Activated CD8-positive, alpha-beta T cell treated with anti-CD3 and anti-CD28 coated beads, Interleukin-2, amount 10 ng/mL, durations not matched to agents 7 days and 5 days (primary cell): ENCODE measurements at regions not wholly inside any gene's neighbourhood (a gene's known extent, or its start where the extent isn't known, plus 50 kb on each side); places are given as distances from the start of the nearest gene placed in this dataset.

Source experiments
- ATAC-seq: fragments of 150-1000 bp; cut with Tn5 transposase; one replicate; pipeline ENCODE4 v1.10.0; 2021; ENCODE audit warnings: moderate library complexity
- CTCF ChIA-PET: fragments of 350-600 bp; sonication (Branson Sonifier 250); formaldehyde crosslinking; loops from one replicate; lab custom pipeline; 2021; ENCODE audit warnings: antibody characterized with exemption; lab: Charles Lee
- POLR2A ChIA-PET: fragments of 350-600 bp; sonication (Branson Sonifier 250); formaldehyde crosslinking; loops from one replicate; lab custom pipeline; 2021; ENCODE audit warnings: antibody characterized with exemption; lab: Charles Lee
- DNase-seq: peaks from one replicate; pipeline ENCODE4 v3.0.0-alpha.2; 2020
- H3K27ac Mint-ChIP-seq: one replicate; pipeline ENCODE4 v1.8.0; 2021; ENCODE audit warnings: mild to moderate bottlenecking, mixed read lengths
- H3K27me3 Mint-ChIP-seq: one replicate; pipeline ENCODE4 v1.8.0; 2021; ENCODE audit warnings: low read depth, mixed read lengths
- H3K36me3 Mint-ChIP-seq: one replicate; pipeline ENCODE4 v1.8.0; 2021; ENCODE audit warnings: low read depth, mixed read lengths
- H3K4me1 Mint-ChIP-seq: one replicate; pipeline ENCODE4 v1.8.0; 2021; ENCODE audit warnings: low read depth, mixed read lengths
- H3K4me3 Mint-ChIP-seq: one replicate; pipeline ENCODE4 v1.8.0; 2021; ENCODE audit warnings: mild to moderate bottlenecking, mixed read lengths
- H3K9me3 Mint-ChIP-seq: one replicate; pipeline ENCODE4 v1.8.0; 2022; ENCODE audit warnings: mixed read lengths; ENCODE audit not compliant: insufficient read depth

DNA sequence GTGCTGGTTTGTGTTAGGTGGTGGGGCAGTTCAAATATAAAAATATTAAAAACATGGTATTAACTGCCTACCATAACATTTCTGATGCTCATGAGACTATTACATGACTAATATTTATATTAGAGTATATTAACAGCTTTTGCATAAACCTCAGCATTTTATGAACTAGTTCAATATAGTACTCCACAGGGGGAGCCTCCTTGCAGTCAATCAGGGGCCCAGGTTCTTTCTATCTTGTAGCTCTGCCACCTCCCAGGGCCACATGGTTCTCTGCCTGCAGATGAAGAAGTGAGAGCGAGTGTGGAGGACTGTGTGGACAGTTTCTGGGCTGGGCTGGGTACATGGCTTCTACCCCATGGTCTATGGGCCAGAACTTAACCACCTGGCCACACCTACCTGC lies 159.5 kb downstream of the RPS24 start:
- DNase-seq (no peak), ATAC-seq (no peak)
- H3K4me1 Mint-ChIP-seq, result no peaks in the 10 kb centered on the region
- no peaks in the 10 kb centered on the region for H3K36me3 Mint-ChIP-seq
- H3K27ac Mint-ChIP-seq, result no peak overlapping the region
- CTCF ChIA-PET, result no interaction called here
- POLR2A ChIA-PET, result no interaction called here
- peaks cover 5% of the 10 kb centered on the region for H3K9me3 Mint-ChIP-seq
- H3K27me3 Mint-ChIP-seq, result no peaks in the 10 kb centered on the region
- H3K4me3 Mint-ChIP-seq, result no peak overlapping the region

DNA sequence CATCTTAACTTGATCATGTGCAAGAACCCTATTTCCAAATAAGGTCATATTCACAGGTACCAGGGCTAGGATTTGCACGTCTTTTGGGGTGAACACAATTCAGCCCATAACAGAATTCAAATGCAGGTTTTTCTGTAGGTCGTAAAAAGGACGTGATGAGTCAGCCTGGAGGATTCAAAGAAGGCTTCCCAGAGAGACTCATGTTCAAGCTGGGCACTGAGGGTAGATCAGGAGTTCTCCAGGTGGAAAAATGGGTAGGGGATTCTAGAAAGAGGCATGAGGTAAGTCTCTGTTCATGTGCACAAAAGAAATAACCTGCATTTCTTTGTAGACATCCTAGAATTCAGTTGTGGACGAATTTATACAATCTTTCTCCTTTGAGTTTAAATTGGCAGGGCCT lies 160.4 kb downstream of the RPS24 start:
- H3K9me3 Mint-ChIP-seq, result peaks cover 5% of the 10 kb centered on the region
- no peaks in the 10 kb centered on the region for H3K27me3 Mint-ChIP-seq
- H3K36me3 Mint-ChIP-seq, result no peaks in the 10 kb centered on the region
- CTCF ChIA-PET, result no interaction called here
- POLR2A ChIA-PET, result no interaction called here
- no peak overlapping the region for H3K4me3 Mint-ChIP-seq
- ATAC-seq, result no peak
- DNase-seq, result no peak
- H3K4me1 Mint-ChIP-seq, result no peaks in the 10 kb centered on the region
- no peak overlapping the region for H3K27ac Mint-ChIP-seq

DNA sequence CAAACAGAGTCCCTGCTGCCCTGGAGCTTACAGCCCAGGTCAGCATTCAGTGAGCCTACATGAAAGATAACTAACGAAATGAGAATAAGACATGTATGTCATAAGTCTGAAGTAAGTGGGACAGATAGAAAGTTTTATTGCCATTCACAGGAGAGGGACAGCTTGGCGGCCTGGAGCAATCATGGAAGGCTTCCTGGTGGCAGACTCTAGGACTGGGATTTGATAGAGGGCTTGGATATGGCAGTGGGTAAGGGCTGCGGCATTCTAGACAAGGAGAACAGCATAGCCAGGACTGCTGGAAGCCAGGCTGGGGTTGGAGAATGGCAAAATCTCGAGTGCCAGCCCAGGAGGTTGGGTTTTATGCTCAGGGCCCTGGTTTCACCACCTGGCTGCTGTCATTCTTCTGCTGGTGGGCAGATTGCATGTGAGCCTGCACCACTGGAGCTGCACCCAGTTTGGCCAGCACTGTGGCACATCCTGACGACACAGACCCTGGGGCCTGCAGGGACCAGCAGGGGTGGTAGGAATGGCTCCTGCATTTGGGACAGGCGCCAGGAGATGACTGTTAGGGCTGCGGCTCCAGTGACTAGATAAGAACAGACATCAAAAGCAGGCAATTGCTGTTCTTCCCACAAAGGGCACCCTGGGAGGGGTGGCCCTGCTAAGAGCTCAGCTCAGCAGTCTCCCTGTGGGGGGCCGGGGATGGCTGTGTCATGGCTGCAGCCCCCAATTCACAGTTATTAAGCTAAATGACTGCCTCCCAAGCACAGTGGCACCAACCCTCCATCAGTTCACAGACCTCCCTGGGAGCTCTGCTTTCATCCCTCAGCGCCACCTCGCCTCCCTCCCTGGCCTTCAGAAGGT lies 161.1 kb downstream of the RPS24 start:
- H3K36me3 Mint-ChIP-seq, result no peaks in the 10 kb centered on the region
- no peaks in the 10 kb centered on the region for H3K4me1 Mint-ChIP-seq
- no peak for ATAC-seq
- CTCF ChIA-PET, result no interaction called here
- no peaks in the 10 kb centered on the region for H3K27me3 Mint-ChIP-seq
- H3K27ac Mint-ChIP-seq, result no peak overlapping the region
- POLR2A ChIA-PET, result no interaction called here
- DNase-seq, result no peak
- peaks cover 5% of the 10 kb centered on the region for H3K9me3 Mint-ChIP-seq
- H3K4me3 Mint-ChIP-seq, result no peak overlapping the region

DNA sequence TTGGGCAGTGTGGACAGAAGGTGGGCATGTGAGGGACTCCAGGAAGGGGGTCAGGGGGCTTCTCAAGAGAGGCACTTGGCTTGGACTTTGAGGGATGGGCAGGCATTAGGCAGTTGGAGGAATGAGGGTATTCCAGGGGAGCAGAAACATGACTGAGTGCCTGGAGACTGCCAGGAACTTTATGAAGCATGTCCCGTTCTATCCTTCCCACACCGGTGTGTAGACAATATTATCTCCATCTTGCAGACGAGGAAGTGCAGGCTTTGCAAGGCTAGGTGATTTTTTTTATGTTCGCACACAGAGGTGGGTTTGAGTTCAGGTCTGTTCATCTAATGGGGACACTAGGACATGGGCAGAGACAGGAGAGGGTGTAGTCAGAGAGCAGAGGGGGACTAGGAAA lies 162.7 kb downstream of the RPS24 start:
- H3K9me3 Mint-ChIP-seq, result peaks cover 5% of the 10 kb centered on the region
- H3K4me3 Mint-ChIP-seq, result no peak overlapping the region
- ATAC-seq, result no peak
- no peaks in the 10 kb centered on the region for H3K36me3 Mint-ChIP-seq
- no peak overlapping the region for H3K27ac Mint-ChIP-seq
- H3K27me3 Mint-ChIP-seq, result peaks cover 3% of the 10 kb centered on the region
- CTCF ChIA-PET, result no interaction called here
- no peak for DNase-seq
- POLR2A ChIA-PET, result no interaction called here
- H3K4me1 Mint-ChIP-seq, result no peaks in the 10 kb centered on the region

DNA sequence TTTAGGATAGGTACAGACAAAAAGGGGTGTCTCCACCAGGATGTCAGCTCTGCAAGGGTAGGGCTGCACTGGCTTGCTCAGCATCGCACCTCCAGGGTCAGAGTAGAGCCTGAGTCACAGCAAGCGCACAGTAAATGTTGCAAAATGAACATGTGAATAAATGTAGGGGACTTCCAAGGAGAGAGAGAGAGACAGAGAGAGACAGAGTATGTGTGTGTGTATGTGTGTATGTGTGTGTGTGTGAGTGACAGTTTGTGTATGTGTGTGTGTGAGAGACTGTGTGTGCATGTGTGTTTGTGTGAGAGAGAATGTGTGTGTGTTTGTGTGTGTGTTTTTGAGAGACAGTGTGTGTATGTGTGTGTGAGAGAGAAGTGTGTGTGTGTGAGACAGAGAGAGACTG lies 163.3 kb downstream of the RPS24 start:
- H3K27me3 Mint-ChIP-seq, result peaks cover 5% of the 10 kb centered on the region
- H3K27ac Mint-ChIP-seq, result no peak overlapping the region
- no peak overlapping the region for H3K4me3 Mint-ChIP-seq
- ChIA-PET CTCF (no interaction called here), POLR2A (no interaction called here)
- DNase-seq, result no peak
- no peaks in the 10 kb centered on the region for H3K4me1 Mint-ChIP-seq
- peaks cover 5% of the 10 kb centered on the region for H3K9me3 Mint-ChIP-seq
- ATAC-seq, result peak; percentile 36
- no peaks in the 10 kb centered on the region for H3K36me3 Mint-ChIP-seq

DNA sequence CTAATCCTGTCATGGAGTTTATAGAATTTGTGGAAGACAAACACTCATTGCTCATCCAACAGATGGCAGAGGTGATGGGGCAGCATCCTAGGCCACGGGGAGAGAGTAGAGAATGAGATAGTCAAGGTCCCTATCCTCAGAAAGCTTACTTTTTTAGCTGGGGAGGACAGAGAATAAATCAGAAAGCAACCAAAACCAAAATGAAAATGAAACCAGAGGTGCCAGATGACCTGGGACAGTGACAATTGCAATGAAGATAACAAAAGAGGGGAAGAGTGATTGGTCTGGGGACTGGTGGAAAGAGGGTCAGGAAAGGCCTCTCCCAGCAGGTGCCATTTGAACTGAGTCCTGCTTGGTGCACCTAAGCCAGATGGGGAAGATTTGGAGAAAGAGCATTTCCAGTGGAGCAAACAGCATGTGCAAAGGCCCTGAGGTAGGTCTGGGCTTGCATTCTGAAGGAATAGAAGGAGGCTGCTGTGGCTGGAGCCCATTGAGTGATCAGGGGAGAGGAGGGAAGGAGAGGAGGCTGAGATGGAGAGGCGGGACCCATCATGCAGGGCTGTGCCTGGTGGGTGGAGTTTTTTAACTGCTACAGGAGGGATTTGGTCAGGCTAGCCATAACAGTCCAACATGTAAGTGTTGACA lies 164.1 kb downstream of the RPS24 start:
- Mint-ChIP-seq H3K27me3 (peaks cover 5% of the 10 kb centered on the region), H3K9me3 (peaks cover 5% of the 10 kb centered on the region), H3K4me3 (no peak overlapping the region), H3K36me3 (no peaks in the 10 kb centered on the region), H3K4me1 (no peaks in the 10 kb centered on the region), H3K27ac (no peak overlapping the region)
- DNase-seq (no peak), ATAC-seq (no peak)
- ChIA-PET CTCF (interaction anchor here (0.7 kb wide), 1 partner anchor 267 kb away, joined by 3 read pairs; no protein-coding TSS in a partner anchor), POLR2A (no interaction called here)

DNA sequence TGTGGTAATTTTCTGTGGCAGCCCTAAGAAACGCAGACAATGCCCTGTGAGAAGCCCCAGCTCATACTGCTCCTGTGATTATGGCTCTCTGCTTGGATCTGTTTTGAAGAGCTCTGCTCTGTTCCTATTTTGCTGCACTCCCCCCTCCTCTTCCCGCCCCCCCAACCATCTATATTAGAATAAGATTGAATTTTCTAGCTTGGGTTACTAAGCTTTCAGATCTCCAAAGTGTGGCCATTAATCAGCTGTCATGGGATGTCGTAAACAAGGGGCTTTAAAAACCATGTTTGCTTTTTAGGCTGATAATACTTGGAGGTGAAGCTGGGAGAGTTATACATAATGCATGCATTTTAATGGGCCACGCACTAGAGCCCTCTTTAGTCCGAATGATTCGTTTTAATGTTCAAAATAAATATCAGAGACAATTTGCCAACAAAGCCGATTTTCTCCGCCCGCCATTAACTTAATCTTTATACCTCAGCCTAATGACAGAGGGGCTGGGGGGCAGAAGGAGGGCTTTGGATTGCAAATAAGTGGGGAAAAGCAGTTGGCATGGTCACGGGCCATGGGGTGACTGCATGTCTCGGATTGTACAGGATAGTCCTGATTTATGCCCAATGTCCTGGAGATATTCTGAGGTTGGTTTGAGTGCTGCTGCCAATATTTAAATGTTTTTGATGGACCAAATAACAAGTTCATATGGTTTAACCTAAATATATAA lies 165.5 kb downstream of the RPS24 start:
- CTCF ChIA-PET, result no interaction called here
- no peaks in the 10 kb centered on the region for H3K36me3 Mint-ChIP-seq
- DNase-seq (no peak), ATAC-seq (no peak)
- no peaks in the 10 kb centered on the region for H3K4me1 Mint-ChIP-seq
- peaks cover 5% of the 10 kb centered on the region for H3K27me3 Mint-ChIP-seq
- no peak overlapping the region for H3K4me3 Mint-ChIP-seq
- no peak overlapping the region for H3K27ac Mint-ChIP-seq
- POLR2A ChIA-PET, result interaction anchor here (0.6 kb wide), 1 partner anchor 29 kb away, joined by 3 read pairs; no protein-coding TSS in a partner anchor
- H3K9me3 Mint-ChIP-seq, result no peaks in the 10 kb centered on the region

DNA sequence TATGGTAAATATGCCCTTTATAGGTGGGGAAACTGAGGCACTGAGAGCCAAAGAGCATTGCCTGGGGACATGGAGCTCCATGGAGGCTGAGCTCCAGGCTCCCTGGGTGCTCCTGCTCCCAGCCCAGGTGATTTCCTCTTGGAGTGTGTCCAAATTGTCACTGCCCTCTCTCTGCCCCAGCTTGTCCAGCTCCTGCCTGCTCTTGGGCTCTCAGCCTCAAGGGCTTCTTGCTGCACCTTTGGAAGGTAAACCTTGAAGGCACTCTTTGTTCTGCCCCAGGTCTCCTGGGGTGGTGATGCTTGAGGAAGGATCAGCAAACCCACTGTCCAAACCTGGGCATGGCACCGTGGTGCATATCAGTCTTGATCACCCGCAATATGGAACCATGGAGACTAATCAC lies 166.1 kb downstream of the RPS24 start:
- Mint-ChIP-seq H3K9me3 (no peaks in the 10 kb centered on the region), H3K4me3 (no peak overlapping the region), H3K4me1 (no peaks in the 10 kb centered on the region), H3K27me3 (peaks cover 5% of the 10 kb centered on the region), H3K27ac (no peak overlapping the region), H3K36me3 (no peaks in the 10 kb centered on the region)
- DNase-seq (no peak), ATAC-seq (no peak)
- POLR2A ChIA-PET, result no interaction called here
- CTCF ChIA-PET, result no interaction called here

DNA sequence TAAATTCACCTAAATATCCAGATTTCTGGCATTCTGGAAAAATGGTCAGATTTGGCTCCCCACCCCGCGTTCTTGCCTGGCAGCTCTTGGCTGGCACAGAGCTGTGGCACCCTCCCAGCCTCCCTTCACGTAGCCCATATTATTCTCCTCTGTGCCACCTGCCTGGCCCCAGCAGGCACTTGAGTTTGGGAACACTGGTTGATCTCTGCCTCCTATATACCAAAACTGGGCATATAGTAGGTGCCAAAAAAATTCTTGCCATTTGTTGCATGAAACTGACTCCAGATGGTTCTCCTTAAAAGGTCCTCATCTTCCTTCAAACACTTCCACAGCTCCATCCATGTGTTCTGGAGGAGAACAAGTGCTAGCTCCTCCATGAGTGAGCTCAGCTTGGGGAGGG lies 167.0 kb downstream of the RPS24 start:
- Mint-ChIP-seq H3K4me1 (peaks cover 8% of the 10 kb centered on the region), H3K36me3 (no peaks in the 10 kb centered on the region), H3K9me3 (no peaks in the 10 kb centered on the region), H3K27ac (no peak overlapping the region), H3K4me3 (no peak overlapping the region), H3K27me3 (peaks cover 5% of the 10 kb centered on the region)
- CTCF ChIA-PET, result interaction anchor here (0.6 kb wide), 1 partner anchor 20 kb away, joined by 3 read pairs; no protein-coding TSS in a partner anchor
- DNase-seq (no peak), ATAC-seq (no peak)
- POLR2A ChIA-PET, result no interaction called here

DNA sequence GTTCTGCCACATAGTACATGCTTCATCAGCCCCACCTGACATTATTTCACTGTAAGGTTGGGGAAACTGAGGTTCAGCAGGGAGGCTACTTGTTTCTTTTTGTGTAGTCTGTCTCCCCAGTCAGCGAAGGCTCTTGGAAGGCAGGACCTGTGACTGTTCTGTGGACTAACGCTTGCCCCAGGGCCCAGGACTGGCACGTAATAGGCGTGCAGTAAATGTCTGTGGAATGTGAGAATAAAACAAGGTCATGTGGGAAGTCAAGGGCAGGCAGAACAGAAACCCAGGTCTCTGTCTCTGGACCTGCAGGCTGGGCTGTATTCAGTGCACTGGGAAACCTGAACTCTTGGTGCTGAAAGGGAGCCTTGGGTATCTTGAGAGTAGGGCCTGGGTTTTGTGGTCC lies 168.7 kb downstream of the RPS24 start:
- no peak for ATAC-seq
- H3K4me1 Mint-ChIP-seq, result peaks cover 17% of the 10 kb centered on the region
- no peak overlapping the region for H3K27ac Mint-ChIP-seq
- CTCF ChIA-PET, result interaction anchor here (1.1 kb wide), 1 partner anchor 155 kb away, joined by 4 read pairs; no protein-coding TSS in a partner anchor
- no peak for DNase-seq
- no peak overlapping the region for H3K4me3 Mint-ChIP-seq
- peaks cover 5% of the 10 kb centered on the region for H3K27me3 Mint-ChIP-seq
- POLR2A ChIA-PET, result no interaction called here
- no peaks in the 10 kb centered on the region for H3K36me3 Mint-ChIP-seq
- no peaks in the 10 kb centered on the region for H3K9me3 Mint-ChIP-seq

DNA sequence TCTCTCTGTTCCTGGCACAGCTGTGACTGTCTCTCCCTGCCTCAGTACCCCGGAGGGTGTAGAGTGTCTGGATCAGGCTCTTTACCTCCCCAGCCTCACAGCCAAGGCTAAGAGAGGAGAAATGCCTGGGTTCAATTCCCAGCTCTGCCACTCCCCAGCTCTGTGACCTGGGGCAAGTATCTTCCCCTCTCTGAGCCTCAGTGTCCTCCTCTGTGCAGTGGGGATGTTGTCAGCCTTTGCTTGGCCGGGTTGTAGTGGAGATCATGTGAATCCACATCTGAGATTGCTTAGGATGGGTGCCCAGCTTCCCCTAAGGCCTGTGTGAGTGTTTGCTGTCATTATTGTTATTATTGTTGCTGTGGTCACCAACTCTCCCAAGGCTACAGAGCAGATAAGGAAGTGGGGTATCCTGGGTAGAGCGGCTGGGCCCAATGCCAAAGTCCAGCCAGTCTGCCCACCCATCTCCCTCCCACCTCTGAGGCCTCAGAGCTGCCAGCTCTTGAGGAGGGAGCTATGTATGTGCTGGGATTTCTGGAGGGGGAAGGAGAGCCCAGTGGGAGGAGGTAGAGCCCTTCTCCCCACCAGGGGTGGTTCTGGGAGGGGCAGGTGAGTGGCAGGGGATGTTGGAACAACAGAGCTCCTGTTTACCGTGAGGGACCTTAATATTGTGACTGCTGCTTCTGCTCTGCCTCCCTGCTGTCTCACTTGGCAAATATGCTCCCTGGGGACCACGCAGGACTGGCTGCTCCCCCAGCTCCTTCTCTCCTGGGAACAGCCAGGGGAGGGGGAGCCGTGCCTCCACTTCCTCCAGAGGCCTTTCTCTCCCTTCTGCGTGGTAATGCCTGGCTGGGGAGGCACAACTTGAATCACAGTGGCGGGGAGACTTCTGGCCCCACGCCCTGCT lies 170.5 kb downstream of the RPS24 start:
- peaks cover 25% of the 10 kb centered on the region for H3K4me1 Mint-ChIP-seq
- DNase-seq (no peak), ATAC-seq (no peak)
- CTCF ChIA-PET, result interaction anchor here (1.7 kb wide), 1 partner anchor 157 kb away, joined by 3 read pairs; no protein-coding TSS in a partner anchor
- peak overlapping the region; percentile 21 for H3K27ac Mint-ChIP-seq
- no peak overlapping the region for H3K4me3 Mint-ChIP-seq
- H3K27me3 Mint-ChIP-seq, result peaks cover 5% of the 10 kb centered on the region
- POLR2A ChIA-PET, result interaction anchor here (0.6 kb wide), 1 partner anchor 98 kb away, joined by 4 read pairs; no protein-coding TSS in a partner anchor
- no peaks in the 10 kb centered on the region for H3K9me3 Mint-ChIP-seq
- H3K36me3 Mint-ChIP-seq, result no peaks in the 10 kb centered on the region
